ENCODE measurements at regions not wholly inside any gene's neighbourhood (a gene's known extent, or its start where the extent isn't known, plus 50 kb on each side); places are given as distances from the start of the nearest gene placed in this dataset.

- no peak for TF ChIP-seq CTCF (IDR thresholded peaks at IDR 0.05)
- TF ChIP-seq POLR2A (IDR thresholded peaks at IDR 0.05), result no peak
Measured at GRCh38 chr20:12956303-12956702, 52.5 kb upstream of the SPTLC3 start.

Data from tibial nerve (tissue), 3 donors.